Hematopoietic multipotent progenitor cell treated with erythropoietin and hydrocortisone succinate and interleukin-3 and kit ligand, for 15 days (in vitro differentiated cells): ENCODE measurements at regions not wholly inside any gene's neighbourhood (a gene's known extent, or its start where the extent isn't known, plus 50 kb on each side); places are given as distances from the start of the nearest gene placed in this dataset.

ENCODE experiments used
- DNase-seq: peaks from one replicate; pipeline ENCODE4 v3.0.0-alpha.2; 2015; ENCODE audit warnings: low spot score

DNA sequence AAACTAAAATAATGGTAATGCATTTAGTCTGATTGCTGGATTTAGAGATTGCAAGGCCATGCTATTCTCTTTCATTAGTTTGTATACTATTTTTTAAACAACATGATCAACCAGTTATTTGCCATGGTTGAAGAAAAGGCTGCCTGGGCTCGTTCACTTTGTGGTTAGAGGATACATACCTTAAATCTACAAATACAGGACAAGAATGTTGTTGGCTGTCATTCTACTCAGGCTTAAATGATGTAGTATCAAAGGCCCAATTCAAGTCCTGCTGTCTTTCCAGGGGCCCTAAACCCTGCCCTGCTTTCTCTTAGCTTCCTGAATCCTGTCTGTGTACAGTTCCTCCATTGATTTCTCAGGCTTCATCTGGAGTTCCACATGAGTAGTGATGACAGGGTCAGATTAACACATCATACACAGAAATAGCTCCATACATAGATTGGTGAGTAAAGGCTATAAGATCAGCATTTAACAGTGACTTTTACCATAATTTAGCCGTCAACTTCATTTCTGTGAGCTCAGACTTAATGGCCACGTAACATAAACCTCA is 114.9 kb upstream of the GPRIN3 start:
- no peak for DNase-seq

DNA sequence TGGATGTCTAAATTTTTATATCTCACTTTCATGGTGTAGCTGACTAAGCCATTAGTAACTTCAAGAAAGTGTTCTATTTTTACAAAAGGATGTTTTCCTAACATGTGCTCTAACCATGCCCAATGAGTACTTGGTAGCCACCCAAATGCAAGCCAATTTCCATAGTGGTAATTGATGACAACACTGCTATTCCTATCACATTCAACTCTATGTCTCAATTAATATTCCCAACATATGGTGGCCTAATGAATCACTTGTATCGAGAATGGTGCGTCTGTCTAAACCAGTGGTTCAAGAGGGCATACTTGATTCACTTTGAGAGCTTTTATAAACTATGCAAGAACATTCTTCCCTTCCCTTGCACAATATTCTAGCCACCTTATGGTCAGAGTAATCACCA is 112.9 kb upstream of the GPRIN3 start:
- no peak for DNase-seq

DNA sequence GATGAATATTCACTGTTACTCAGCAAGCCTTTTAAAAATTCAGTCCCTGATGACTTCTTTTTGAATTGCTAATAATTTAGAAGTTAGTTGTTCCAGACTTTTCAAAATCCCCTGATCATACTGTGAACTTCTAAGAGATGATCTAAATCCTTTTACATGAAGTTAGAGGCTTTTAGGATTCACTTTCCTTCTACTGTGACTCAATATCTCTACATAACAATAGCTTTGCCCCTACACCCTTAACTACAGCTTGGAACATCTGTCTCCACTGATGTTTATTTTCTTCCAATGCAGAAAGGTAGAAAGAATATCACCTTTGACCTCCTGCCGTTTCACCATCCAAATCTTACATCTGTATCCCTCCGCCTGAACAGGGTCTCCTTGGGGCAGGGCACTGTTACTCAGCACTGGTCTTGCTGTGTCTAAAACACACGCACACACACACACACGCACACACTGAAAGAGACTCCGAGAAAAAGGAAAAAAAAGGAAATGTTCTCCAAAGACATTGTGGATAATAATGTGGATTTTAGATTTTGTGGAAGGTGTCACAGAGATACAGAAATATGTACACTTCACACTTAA is 111.6 kb upstream of the GPRIN3 start:
- no peak for DNase-seq

DNA sequence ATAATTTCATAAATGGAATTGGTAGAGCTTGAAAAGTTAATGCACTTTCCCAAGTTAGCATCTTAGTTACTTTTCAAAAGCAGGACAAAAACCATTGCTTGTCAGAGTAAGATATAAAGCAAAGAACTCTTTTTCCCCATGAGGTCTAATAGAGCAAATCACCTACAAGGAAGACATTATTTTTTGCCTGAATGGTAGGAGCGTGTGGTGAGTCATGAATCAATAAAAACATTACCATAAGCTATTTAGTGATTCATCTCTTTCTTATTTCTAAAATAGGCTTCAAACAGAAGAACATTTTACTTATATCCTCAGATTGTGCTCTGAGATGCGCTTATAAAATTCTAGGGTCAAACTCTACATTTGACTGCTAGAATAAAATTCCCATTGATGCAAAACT is 109.4 kb upstream of the GPRIN3 start:
- DNase-seq, result no peak

DNA sequence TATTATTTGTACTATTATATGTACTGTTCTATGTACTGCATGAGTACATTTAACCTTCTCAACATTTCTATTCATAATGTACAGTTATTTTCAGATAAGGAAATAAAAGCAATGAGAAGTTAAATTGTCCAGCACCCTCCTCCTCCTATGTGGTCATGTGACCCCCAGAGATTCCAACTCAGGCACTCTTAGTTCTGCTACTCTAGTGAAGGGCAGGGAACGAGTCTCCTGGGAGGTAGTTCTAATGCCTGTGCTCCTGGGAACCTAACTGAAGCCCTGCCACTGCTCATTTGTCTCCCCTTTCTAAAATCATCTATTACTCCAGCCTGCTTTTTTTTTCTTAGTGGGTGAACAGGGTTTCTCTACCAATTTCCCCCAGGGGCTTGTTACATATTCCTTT is 105.9 kb upstream of the GPRIN3 start:
- no peak for DNase-seq

DNA sequence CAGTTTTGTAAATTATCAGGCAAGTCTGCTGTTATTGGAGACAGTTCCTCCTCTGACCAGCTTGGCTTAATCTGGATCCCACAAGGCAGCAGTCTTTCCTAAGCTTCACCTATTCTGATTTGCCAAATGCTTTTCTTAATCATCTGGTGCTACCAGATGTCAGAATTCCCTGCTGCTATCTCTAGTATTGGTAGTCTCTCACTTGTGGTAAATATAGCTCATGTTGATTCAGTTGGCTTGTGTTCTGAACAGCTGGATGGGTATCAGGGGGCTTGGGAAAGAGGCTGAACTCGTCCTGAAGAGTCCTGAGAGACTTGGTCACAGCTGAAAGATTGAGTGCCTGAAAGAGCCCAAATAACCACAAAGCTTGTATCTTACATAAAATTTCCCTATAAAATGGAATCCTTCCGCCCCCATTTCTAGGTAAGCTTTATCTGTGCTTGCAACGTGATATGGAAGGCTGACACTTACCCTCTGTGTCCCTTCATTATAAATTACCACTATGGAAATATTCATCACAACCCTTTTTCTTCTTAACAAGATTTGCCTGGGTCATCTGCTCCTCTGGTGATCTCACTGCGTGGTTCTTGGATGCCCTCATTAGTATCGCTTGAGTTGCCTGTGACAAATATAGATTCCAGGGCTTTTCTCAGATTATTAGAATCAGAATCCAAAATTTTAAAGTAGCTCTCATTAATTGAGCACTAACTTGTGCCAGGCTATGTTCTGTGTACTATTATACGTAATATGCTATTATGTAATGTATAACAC is 104.1 kb upstream of the GPRIN3 start:
- DNase-seq, result no peak

DNA sequence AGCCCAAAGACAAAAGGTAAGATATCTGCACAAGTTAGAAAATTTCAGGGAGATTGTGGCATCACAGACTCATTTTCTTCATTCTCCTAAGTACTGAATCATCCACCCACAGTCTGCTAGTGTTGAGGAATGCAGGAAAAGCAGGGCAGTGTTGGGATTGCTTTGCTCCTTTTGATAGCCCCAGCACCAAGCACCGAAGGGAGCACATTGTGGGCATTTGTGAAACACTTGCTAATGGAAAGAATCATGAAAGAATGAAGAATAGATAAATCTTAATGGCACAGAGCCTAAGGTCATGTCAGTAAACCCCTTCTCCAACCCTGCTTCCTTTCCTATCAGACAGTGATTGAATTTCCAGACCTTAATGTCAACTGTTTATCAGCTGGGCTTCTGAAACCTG is 103.1 kb upstream of the GPRIN3 start:
- DNase-seq, result no peak

DNA sequence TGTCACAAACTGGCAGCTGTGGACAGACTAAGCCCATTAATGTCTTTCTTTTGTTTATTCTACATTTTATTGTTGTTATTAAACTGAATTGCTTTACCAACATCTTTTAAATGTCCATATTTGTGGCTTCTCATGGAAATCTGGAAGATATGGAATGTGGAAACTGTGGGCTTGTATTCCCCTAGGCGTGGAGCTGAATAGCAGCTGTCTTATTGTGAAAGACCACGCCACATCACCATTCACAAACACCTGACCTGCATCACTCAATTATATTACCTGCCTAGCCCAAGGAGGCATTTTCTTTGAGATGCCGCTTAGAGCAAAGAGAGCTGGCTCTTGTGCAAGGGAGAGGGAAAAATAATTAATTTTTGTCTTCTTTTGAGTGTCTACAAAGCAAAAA is 96.9 kb upstream of the GPRIN3 start:
- DNase-seq, result no peak

DNA sequence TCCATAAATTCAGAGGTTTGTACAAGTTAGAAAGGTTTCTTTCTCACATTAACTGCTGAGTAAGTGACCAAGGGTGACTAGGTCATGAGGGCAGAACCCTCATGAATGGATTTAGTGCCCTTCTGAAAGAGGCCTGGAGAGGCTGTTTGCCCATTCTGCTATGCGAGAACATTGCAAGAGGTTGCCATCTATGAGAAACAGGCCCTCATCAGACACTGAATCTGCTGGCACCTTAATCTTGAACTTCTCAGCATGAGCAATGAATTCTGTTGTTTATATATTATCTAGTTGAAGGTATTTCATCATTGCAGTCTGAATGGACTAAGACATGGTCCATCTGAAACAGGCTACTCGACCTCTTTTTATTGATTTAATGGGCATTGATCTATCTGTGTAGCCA is 96.2 kb upstream of the GPRIN3 start:
- DNase-seq, result no peak

DNA sequence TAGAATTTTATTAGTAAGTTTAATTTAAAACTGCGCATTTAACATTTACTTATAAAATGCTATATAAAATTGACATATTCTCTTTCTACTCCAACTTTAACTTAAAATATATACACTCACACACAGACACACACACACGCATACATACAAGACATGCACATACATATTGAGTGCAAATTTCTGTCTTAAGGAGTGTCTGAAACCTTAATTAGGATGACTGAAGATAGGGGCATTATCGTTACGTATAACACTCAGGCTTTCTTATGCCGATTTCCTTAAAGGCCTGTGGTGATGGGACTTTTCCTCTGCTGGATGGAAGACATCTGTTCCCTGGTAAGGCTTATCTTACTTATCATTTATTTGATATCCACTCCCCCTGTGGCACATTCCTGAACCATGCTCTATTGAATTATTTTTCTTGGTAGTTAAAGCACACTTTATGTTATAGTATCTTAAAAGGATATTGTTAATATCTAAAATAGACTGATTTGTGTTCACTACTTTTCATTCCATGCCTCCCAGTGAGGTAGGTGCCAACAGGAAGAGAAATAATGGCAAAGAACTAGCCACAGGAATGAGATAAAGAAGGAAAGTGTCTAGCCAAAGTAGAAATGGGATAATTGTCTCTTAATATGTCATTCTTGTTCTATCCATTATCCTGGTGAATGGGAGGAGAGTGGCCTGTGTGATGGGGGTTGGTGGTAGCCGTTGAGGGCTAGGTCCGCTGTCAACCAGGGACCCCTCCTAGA is 92.9 kb upstream of the GPRIN3 start:
- no peak for DNase-seq

DNA sequence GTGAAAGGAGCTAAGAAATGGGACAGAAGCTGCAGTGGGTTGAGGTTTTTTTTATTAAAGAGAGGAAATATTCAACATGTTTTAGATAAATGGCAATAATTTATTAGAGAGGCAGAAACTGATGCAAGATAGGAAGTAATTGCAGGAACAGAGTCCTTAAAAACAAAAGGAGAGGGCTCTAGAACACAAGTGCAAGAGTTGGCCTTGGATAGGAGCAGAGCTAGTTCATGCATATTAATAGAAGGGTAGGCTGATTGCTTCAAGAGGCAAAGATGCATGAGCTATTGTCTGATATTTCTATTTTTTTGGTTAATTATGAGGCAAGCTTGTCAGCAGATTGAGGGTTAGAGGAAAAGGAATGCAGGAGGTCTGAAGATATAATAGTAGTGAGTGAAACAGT is 91.0 kb upstream of the GPRIN3 start:
- no peak for DNase-seq

DNA sequence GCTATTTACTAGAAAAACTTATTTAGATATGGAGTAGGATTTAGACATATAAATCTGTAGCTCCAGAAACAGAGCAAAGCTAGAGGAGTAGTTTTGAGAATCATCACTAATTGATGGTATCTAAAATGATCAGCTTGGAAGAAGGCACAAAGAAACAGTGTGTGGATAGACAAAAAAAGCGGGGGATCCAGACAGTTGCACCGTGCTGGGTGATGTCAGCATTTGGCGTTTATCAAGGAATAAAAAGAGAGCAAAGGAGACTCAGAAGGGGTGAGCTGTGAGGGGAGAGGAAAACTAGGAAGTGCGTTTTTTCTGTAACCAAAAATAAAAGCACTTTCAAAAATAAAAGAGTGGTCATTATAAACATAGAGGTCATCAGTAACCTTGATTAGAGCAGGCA is 90.5 kb upstream of the GPRIN3 start:
- DNase-seq, result no peak

DNA sequence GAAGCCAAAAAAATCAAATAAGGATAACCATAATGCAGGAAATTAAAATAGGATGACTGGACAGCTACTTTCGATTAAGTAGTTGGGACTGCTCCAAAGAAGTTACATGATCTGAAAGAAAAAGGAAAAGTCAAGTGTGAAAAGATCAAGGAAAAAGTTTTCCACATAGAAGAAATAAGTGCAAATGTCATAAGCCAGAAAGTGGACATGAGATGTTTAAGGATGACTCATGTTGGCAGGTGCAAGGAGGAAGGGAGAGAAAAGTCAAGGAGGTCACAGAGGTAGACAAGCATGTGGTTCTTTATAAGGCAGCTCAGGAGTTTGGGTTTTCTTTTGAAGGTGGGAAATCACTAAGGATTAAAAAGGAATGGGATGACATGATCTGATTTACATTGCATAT is 89.8 kb upstream of the GPRIN3 start:
- no peak for DNase-seq

DNA sequence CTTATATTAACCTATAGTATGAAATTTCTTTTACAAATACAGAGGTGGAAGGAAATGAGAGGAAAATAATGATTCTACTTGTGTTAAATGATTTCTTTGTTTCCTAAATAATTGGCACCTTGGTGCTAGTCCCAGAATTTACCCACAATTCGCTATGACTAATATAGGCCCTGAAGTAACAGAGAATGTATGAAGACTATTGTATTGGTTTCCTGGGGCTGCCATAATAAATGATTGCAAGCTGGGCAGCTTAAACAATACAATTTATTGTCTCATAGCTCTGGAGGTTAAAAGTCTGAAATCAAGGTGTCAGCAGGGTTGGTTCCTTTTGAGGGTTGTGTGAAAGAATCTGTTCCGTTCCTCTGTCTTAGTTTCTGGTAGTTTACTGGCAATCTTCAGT is 74.8 kb upstream of the GPRIN3 start:
- no peak for DNase-seq

DNA sequence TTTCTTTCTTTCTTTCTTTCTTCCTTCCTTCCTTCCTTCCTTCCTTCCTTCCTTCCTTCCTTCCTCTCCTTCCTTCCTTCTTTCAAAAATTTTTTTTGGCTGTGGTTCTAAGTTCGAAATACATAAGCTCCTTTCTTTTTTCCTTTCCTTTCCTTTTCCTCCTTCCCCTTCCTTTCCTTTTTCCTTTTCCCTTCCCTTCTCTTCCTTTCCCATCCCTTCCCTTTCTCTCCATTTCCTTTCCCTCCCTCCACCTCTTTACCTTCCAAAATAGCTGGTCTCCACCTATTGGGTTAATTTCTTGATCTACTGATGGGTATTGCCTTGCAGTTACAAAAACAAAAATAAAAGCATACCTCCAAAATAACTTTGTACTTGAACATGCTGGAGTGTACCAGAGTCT is 73.4 kb upstream of the GPRIN3 start:
- DNase-seq, result no peak

DNA sequence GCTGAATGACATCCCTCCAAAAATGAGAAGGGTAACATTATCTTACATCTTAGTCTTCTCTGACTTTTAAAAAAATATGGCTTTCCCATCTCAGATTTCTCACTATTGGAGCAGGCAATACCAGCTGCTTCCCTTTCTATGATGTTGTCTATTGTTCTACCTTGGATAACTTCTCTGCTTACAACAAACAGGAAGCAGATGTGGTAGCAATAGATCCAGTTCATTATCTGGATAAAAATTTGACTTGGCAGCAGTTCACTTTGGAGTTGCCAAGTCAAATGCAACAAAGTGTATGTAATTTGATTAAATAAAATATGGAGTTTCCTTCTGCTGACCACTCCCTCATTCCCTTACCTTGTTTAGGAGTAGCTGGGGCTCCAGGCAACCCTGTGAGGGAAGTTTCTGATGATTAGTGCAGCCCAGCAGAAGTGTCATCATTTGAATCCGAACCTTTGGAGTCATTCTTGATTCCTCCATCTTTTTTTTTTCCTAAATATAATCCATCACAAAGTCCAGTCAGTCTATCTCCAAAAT is 72.0 kb upstream of the GPRIN3 start:
- no peak for DNase-seq

DNA sequence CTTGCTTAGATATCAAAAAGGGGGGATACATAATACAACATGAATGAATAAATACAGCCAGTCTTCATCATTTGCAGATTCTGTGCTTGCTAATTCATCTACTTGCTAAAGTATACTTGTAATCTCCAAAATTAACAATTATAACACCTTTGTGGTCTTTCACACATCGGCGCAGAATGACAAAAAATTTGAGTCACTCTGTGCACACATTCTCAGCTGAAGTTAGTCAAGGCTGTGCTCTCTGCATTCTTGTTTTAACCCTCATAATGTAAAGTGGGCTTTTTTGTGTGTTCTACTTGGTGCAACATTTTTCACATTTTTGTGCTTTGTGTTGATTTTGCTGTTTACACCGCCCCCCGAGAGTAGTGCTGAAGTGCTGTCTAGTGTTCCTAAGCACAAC is 65.8 kb upstream of the GPRIN3 start:
- no peak for DNase-seq

DNA sequence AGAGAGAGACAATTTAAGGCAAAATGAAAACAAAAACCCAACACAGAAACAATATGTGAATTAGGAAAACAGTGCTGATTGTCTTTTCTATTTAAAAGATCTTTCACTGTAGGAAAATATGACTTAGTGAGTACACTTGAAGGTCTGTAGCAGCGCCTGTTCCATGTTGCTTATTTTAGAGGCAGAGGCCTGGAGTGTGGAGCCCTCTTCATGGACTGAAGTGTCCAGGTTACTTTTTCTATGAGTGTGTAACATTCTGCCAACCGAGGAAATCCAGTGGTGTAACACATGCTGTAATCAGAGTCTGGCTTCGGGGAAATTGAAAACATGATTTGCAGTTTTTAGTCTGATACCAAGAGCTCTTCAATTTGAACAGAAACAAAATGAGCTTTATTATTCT is 64.0 kb upstream of the GPRIN3 start:
- no peak for DNase-seq

DNA sequence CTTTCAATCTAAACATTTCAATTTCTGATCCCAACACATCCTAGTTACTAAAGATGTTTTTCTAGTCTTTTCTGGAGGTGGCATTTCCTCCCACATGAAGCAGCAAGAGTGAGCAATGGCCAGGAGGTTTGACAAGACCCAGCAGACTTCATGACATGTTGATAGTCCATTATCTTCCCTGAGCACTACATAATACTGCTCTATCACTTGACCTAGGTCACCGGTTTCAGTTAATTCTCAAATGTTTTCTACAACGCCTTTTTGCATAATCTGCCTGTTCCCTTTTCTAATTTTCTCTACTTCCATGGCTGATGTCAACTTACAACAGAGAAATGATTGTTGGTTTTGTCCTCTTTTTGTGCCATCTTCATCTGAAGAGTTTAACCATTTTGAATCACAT is 62.0 kb upstream of the GPRIN3 start:
- no peak for DNase-seq

DNA sequence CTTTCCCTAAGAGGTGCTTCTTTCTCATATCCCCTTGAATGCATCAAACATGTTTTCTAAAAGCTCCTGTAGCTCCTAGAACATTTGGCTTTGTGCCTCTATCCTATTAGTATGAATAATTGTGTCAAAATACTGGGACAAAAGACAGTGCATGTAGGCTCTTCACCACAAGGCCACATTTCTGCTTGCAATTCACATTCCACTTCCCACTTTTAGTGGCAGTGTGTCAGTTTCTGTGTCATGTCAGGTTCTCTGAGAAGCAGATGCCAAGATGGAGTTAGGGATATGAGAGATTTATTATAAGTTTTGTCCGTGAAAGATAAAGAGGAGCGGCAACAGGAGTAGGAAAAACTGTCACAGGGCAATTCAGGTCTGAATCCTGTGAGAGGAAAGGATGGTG is 61.3 kb upstream of the GPRIN3 start:
- no peak for DNase-seq

DNA sequence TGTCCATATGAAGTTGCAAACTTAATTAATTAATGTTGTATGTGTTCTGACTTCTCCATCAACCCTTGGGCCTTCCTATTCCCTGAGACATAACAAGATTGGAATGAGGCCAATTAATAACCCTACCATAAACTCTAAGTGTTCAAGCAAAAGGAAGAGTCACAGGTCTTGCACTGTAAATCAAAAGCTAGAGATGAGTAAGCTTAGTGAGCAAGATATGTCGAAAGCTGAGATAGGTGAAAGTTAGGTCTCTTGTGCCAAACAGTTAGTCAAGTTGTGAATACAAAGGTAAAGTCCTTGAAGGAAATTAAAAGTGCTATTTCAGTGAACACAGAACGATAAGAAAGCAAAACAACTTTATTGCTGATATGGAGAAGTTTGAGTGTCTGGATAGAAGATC is 58.2 kb upstream of the GPRIN3 start:
- DNase-seq, result no peak

DNA sequence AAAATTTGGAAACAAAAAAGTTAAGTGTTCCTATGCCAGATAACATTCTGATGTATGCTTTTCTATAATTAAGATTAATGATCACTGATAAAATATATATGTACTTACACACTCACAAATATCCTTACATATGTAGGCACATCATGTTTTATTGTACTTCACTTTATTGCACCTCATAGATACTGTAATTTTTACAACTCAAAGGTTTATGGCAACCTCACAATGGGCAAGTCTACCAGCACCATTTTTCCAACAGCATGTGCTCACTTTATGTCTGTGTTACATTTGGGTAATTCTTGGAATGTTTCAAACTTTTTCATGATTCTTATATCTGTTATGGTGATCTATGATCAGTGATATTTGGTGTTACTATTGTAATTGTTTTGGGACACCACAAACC is 57.8 kb upstream of the GPRIN3 start:
- DNase-seq, result no peak

DNA sequence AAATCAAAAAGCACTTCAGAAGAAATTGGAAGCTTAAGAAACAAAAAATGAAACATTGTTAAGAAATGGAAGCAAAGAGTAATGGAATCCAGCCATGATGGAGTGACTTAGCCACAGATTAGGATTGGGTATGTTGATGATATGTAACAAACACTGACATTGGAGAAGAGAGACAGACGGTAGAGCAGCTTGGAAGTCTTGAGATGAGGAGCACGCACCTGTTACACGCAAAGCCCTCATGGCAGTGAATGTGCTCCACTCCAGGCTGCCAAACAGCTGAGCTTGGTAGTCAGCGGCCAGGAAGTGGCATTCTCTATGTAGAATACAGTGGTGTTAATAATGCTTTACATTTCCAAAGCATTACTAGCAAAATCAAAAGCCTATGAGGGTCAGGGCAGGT is 56.9 kb upstream of the GPRIN3 start:
- DNase-seq, result no peak
